Endometrium (tissue), 2 donors: ENCODE measurements at regions not wholly inside any gene's neighbourhood (a gene's known extent, or its start where the extent isn't known, plus 50 kb on each side); places are given as distances from the start of the nearest gene placed in this dataset.
"Not testable (repeated sequence)": the region's sequence is repeated elsewhere in the genome, so short reads cannot be mapped to it uniquely, and the experiment has no call there.

Source experiments
- FAIRE-seq: peaks from 2 replicates; lab custom pipeline; 2012; peaks lifted over from hg19 to GRCh38; lab: Jason Lieb, UNC
- donor health status: control.
- donor health status: control.

DNA sequence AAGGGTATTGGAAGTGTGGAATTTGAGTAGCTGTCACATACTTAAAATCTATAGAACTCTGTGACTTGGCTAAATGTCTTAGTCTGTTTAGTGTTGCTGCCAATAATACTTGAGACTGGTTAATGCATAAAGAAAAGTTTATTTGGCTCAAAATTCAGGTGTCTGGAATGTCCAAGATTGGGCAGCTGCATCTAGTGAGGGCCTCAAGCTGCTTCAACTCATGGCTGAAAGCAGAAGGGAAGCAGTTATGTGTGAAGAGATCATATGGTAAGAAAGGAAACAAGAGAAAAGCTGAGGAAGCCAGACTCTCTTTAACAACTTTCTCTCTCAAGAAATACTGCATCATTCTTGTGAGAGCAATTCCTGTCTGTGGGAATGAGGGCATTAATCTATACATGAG lies 1043.3 kb upstream of the CDH6 start:
- FAIRE-seq = no peak

DNA sequence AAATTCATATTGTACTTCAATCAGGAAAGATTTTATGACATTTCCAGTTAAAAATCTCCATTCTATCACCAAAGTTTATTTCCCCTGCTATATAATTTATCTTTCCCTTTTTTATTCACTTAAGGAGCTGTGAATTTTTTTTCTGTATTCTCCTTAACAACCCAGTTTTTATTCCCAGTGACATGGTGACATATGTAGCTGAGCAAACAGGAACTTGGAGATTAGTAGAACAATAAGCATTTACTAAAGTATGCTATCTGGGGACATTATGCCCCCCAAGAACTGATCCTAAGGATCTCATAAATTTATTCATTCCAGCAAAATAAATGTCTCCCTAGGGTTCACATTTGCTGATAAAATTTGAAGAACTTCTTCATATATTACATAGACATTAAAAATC lies 1044.0 kb upstream of the CDH6 start:
- FAIRE-seq = no peak

DNA sequence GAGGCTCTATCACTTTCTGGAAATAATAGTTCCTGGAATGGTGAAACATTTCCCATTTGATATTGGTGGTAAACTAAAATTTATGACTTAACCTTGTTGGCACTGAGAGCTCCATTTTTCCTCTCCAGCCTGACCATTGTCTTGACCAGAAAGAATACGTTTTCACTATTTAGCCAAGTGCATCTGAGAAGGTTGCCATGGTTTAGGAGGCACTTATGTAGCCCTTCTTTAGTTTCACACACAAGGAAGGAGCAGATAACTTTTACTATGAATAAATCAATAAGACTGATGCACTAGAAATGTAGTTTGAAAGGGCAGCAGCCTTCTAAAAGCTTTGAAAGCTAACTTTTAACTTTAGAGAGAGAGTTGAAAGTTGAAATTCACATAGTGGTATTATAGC lies 1045.5 kb upstream of the CDH6 start:
- no peak for FAIRE-seq

DNA sequence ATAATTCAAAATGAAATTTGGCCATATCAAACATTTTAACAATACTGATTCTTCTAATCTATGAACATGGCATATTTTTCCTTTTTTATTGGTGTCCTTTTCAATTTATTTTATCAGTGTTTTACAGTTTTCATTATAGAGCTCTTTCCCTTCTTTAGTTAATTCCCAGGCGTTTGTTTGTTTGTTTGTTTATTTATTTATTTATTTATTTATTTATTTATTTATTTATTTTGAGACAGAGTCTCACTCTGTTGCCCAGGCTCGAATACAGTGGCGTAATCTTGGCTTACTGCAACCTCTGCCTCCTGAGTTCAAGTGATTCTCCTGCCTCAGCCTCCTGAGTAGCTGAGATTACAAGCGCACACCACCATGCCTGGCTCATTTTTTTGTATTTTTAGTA lies 1049.4 kb upstream of the CDH6 start:
- not testable (repeated sequence) for FAIRE-seq

DNA sequence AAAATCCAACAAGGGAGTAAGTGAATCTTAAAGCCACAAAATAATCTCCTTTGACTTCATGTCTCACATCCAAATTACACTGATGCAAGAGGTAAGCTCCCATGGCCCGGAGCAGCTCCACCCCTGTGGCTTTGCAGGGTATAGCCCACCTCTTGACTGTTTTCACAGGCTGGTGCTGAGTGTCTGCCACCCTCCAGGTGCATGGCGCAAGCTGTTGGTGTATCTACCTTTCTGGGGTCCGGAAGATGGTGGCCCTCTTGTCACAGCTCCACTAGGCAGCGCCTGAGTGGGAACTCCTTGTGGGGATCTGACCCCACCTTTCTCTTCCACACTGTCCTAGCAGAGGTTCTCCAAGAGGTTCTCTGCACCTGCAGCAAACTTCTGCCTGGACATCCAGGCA lies 1051.1 kb upstream of the CDH6 start:
- FAIRE-seq = no peak

DNA sequence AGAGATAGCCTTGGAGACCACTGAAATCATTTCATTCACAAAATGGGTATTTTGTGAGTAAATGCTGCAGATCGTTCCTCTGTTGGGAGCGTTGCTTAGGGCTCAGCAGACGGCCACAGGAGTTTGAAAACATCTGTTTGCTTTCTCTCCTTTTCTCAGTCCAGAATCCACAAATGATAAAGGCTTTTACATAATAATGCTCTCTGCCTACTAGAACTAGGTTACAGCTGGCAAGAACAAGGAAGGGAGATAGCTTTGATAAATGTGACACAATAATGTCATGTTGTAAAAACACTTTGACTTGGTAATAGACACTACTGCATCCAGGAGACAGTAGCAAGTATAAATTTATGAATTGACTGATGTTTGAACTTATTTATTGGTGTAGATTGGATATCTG lies 1072.4 kb upstream of the CDH6 start:
- FAIRE-seq = no peak

DNA sequence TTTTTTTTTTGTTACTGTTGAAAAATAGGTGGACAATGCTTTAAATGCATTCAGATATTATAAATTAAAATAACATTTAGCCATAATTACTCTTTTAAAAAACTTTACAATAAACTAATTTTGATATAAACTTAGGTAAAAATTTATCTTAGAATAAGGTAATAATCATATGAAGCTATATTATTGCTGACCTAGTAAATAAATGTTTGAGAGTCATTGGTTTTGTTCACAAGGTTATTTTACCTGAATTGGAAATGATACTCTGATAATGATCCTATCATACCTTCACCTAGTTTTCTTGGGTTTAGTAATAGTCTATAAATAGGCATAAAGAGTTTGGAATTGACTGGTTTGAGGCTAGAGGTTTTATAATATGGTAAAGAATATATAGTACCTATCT lies 1076.4 kb upstream of the CDH6 start:
- no peak for FAIRE-seq

DNA sequence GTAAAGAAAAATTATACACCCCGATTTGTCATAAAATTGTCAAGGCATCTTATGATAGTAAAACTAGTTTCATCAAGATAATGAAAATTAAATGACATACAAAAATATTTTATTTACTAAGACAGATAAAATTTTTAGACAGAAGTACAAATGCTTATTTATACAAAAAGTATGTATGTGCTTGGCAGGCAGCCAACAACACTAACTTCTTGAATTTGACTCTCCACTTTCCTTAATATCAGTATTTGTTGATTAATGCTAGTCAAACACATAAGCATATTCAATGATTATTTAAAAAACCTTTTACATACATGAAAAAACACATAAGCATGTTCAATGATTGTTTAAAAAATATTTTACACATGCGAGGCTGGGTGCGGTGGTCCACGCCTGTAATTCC lies 1079.9 kb upstream of the CDH6 start:
- FAIRE-seq = no peak

DNA sequence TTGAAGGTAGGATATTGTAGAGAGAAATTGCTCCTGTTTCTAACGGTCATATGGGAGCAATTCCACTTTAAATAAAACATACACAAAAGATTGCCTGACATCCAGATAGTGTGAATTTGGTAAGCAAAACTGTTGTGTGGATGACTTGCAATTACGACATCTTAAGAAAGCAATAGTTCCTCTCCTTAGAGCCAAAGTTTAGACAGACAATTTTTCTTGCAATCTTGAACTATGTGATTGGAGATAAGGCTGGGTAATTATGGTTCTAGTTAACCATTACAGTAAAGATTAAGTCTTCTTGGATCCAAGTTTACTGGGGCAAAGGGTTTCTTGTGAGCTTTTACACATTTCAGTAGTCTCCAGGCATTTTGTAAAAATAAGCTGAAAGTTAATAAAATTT lies 1080.6 kb upstream of the CDH6 start:
- no peak for FAIRE-seq

DNA sequence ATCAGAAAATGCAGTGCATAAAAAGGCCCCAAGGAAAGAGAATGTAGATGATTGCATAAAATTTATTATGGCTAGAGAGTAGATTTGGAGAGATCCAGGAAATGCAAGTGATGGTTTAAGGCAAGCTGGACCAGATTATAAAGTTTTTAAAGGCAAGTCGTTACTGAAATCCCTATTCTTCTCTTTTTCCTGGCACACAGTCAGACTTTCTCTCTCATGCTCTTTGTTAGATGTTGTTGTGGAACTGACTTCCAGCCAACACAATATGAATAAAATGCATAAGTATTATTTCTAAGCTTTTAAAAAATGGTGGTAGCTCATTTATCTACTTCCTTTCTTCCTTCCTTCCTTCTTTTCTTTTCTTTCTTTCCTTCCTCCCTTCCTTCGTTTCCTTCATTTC lies 1085.4 kb upstream of the CDH6 start:
- FAIRE-seq = no peak

DNA sequence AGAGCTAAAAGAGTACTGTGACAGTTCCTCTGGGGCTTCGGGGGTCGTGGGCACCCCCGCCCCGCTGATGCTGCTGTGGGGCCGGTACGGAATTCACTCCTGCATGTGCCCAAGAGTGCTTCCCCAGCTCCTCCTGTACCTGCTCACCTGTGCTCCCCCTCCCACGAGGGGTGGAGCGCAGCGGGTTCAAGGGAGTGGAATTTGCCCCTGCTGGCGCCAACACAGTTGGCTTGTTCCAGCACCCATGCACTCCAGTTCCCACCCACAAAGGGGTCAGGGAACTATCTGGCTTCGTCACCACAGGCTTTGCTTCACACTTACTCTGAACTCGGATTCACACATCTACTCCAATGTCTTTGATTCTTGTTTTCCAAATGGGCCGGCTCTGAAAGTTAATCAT lies 1086.9 kb upstream of the CDH6 start:
- FAIRE-seq = no peak

DNA sequence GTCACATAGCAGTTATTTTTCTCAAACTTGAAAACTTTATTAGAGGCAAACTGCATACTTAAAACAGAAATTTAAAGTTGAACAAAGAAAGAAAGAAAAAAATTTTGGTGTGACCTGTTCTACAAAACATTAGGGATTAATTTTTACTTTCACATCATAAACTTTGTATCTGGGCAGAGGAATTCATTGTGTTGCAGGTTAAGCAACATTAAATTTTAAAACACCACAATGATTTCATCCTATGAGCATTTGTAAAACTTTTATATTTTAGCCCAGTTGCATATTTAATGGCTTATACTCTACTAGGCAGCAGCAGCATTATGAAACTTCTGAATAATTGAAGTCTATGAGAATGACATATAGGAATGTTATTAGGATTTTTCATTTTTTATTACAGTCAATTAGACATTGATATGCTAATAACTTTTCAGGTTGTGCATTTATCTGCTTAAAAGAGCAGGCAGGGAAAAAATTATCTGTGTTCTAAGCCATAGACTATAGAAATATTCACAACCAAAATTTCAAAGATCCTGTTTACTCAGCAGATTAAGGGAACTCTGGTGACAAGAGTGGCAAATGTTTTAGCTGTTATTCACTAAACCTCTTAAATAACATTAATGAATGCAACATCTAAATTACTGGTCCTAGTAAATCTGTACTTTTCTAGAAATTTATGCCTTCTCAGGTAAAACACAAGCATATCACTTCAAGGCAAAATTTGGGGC lies 1088.5 kb upstream of the CDH6 start:
- FAIRE-seq = no peak

DNA sequence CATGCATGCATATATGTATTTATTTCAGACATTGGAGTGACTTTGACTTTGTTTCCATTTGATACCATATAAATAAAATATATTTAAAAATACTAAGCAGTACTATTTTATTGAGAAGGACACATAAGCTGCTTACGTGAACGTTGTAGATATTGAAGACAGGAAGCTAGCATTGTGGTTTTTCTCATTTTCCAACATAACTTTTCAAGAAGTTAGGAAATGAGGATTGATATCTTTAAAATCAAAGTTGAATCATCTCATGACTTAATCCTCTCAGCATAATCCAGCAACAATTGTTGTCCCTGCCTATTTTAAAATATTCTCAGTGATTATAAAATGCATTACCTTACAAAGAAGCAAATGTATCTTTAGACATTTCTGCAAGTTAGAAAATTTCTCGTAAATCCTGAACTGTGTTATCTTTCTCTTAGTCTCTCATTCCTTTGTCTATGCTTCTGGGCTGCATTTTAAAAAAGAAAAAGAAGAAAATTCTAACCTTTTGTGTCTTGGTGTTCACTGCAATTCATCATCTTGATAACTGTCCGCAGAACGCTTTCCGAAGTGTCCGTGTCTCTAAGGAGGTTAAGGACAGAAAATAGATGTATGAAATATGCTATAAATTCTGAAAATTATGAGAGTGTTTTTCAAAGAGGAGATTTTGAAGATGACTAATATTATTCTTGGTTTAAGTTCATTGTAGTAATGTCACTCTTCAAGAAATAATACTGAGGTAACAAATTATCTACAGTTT lies 1089.9 kb upstream of the CDH6 start:
- FAIRE-seq = no peak

DNA sequence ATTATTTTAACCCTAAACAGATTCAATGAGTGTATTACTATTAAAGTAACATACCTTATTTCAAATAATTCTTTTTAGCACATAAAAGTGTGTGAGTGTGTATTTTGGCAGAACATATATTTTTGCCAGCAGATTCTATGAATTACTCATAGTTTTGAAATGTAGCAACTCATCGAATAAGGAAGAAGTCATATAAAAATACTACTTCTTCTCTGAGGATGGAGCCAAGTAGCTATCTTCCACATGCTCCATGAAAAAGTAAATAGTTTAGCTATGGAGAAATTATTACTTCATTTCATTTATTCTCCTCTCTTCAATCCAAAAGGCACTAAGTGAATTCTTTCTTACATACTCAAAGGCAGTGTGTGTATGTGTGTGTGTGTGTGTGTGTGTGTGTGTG lies 1090.4 kb upstream of the CDH6 start:
- no peak for FAIRE-seq

DNA sequence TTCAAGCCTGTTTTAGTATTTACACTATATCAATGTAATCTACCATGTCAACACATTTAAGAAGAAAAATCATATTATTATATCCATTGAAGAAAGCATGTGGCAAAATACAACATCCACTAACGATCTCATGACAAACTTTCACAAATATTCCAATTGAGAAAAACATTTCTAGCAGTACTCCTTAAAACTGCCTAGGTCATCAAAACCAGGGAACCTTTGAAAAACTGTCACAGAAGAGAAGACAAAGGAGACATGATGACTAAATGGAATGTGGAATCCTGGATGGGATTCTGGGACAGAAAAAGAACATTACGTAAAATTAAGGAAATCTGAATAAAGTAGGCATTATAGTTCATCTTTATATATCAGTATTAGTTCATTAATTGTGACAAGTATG lies 1091.3 kb upstream of the CDH6 start:
- no peak for FAIRE-seq

DNA sequence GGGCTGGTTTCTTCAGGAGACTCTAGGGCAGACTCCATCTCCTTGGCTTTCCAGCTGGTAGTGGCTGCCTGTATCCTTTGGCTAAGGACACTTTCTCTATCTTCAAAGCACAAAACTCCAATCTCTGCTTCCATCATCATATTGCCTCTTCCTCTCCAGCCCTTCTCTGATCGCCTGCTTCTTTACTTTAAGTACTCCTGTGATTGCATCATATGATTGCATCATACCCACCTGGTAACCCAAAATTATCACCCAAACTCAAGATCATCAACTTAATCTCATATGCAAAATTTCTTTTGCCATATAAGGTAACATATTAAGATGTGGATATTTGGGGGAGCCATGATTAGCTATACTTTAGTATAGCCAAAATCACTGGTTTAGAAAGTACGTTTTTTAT lies 1092.6 kb upstream of the CDH6 start:
- no peak for FAIRE-seq

DNA sequence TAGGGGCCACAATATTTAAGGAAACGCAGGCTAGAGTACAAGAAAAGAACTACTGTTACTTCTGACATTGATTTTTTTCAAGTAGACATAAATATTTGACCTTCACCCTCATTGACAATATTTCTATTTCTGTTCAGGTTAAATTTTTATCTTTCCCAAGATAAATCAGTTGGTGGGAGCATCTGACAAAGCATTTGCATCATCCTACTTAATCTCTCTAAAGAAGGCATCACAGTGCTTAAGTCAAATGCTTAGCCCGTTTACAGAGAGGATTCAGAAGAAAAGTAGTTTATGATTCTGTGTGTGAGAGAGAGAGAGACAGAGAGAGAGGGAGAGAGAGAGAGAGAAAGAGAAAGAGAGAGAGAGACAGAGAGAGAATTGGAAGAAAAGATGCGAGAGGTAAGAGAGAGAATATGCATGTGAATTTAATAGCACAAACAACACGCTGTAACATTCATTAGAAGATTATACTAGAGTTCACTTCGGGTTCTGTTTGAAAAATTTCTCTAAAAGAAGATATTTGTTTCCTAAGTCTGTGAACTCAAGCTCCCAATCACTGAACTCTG lies 1093.3 kb upstream of the CDH6 start:
- FAIRE-seq = no peak

DNA sequence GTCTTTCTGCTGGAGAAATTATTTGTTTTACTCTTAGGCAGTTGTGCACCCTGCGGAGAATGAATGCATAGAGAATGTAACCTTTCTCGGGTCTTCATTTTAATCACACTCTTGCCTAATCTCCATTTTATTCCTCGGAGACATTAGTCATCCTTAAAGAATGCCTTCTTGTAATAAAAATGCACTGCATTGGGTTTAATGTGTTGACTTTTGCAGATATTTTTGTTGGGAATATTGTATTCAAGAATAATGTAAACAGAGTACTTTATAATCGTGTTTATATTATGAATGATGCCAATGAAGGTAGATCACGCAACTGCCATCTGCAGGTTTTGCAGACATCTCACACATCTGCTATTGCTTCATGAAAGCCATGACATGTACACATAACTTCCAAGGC lies 1093.9 kb upstream of the CDH6 start:
- FAIRE-seq = no peak

DNA sequence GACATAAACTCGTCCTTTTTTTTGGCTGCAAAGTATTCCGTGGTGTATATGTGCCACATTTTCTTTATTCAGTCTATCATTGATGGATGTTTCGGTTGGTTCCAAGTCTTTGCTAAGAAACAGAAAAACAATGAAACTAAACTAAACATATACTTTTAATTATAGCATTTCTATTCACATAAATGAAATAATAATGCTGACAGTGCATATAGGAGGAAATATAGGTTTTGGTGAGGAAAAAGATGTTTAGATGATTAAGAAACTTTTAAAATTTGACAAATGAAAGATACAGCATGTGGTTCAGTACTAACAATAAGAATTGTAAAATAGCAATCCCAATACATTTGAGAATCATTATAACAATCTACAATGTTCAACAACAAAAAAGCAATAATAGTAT lies 1094.5 kb upstream of the CDH6 start:
- no peak for FAIRE-seq

DNA sequence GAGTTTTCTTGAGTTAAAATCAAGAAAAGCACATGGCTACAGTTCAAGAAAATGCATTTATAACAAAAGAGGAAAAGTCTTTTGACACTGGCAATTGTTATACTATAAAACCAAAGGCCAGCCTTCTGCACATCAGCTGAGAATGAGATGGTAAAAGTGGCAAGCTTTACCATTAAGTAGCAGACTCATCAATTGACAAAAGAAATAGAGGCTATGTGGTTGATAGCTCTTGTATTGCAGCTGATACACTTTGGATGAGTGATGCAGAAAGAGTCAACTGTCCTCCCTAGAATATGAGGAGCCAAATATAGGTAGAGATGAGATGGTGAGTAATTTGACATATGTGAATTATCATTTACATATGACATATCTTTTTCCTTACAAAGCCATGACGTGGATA lies 1100.9 kb upstream of the CDH6 start:
- no peak for FAIRE-seq

DNA sequence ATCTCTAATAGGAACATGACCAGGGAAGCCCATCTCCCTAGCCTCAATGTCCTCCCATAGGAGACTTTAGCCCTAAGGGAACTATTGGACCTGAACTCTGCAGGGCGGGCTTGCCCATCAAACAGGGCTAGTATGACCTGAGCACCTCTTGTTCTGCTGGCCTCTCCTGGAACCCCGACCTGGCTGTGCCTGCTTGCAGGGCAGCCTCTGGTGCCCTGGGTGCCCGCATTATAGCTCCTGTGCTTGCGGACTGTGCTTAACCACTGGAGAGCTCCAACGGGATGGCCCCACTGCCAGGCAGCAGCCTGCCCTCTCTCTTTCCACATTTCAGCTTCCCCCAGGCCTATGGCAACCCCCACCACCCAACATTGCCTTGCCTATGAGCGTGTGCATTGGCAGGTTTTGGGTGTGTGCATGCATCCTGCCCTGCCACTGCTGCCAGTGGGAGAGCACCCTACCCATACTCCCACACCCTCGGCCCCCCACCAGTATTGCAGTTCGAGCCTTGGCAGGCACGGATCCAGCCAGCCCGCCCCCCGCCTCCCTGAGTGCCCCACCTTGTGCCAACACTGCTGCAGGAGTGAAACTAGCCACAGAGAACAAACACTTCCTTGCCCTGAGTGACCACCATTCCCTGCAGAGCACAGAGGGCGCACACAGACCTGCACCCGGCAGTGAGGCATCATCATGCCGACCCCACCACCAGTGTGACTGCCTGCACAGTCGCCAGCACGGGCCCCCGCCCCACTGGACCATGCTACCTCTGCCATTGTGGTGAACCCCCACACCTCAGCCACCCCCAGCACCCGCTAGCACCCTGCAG lies 1123.8 kb upstream of the CDH6 start:
- no peak for FAIRE-seq

DNA sequence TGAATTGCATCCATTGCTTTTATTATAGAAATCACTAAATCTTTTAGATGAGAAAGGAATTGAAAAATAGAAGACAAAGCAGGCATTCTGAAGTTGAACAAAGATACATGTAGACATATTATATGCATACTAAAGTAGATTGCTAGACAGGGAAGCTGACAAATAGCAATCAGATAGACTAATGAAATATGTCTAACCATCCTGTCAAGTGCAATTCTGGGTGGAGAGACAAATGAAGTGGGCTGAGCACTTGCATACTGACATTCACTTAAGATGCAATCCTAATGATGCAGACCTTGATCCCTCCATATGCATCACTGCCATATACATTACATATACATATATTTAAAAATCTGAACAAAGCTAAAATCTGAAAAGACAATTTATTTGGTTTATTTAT lies 1130.0 kb upstream of the CDH6 start:
- FAIRE-seq = no peak

DNA sequence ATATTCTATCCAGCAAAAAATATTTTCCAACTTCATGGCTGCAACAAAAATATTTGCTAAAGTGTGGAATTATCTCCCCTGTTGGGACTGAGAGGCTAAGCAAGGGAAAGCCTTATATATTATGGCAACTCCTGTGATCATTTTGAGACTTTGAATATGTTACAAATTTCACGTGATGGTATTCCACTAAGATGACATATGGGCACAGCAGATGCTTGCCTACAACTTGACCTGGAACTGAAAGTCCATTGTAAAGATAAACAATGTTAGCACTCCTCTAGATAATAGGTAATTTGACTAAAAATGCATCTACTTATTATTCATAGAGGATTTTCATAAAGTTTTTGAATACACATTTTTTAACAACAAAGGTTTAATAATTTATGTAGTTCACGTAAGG lies 1141.5 kb upstream of the CDH6 start:
- no peak for FAIRE-seq
